GM12878 (cell line): ENCODE measurements at regions not wholly inside any gene's neighbourhood (a gene's known extent, or its start where the extent isn't known, plus 50 kb on each side); places are given as distances from the start of the nearest gene placed in this dataset.
A peak's percentile ranks its signal among the peaks of the same experiment; 100 is the strongest.
"Not testable (repeated sequence)": the region's sequence is repeated elsewhere in the genome, so short reads cannot be mapped to it uniquely, and the experiment has no call there.

ENCODE experiments used
- ATAC-seq: fragments of 200-7000 bp; cut with Tn5 transposase; 3 replicates; pipeline ENCODE4 v1.9.1; 2020; ENCODE audit warnings: mild to moderate bottlenecking, moderate library complexity
- BruUV-seq: library from RNA; stranded (reverse); fragments of 400-500 nt; replicated peaks from 2 replicates; lab custom pipeline; 2021; lab: Mats Ljungman, UMichigan
- CTCF ChIA-PET: fragments of 300-600 bp; sonication (Branson Sonifier 250); formaldehyde crosslinking; extraction: SDS; loops from one replicate; lab custom pipeline; 2021; ENCODE audit warnings: inconsistent platforms; lab: Yijun Ruan, JAX
- POLR2A ChIA-PET: fragments of 350-600 bp; formaldehyde crosslinking; extraction: SDS; loops from one replicate; lab custom pipeline; 2021; ENCODE audit warnings: inconsistent platforms; lab: Charles Lee
- RAD21 ChIA-PET: fragments of 300-600 bp; sonication (Branson Sonifier 250); formaldehyde crosslinking; loops from one replicate; lab custom pipeline; 2023; ENCODE audit warnings: antibody characterized with exemption; ENCODE audit not compliant: unreplicated experiment; lab: Charles Lee
- SMC1A ChIA-PET: fragments of 300-600 bp; sonication (Branson Sonifier 250); formaldehyde crosslinking; loops from one replicate; lab custom pipeline; 2023; ENCODE audit not compliant: unreplicated experiment, uncharacterized antibody; lab: Charles Lee
- DNase-seq: peaks from one replicate; pipeline ENCODE4 v3.0.0-alpha.2; 2011; ENCODE audit warnings: low read depth, low spot score
- FAIRE-seq: peaks from 3 replicates; lab custom pipeline; 2011; peaks lifted over from hg19 to GRCh38; lab: Jason Lieb, UNC
- H2AFZ ChIP-seq: 2 replicates; pipeline ENCODE4 v1.6.0; 2011; ENCODE audit warnings: low read depth, low read length, control low read depth; ENCODE audit not compliant: control insufficient read depth
- H3K27ac ChIP-seq: 2 replicates; pipeline ENCODE4 v1.5.1; 2011; ENCODE audit warnings: control low read depth; ENCODE audit not compliant: control insufficient read depth, insufficient read depth
- H3K27me3 ChIP-seq, 2 experiments: replicated peaks in 1 of 2; 2 replicates each; pipeline versions ENCODE4 v1.6.0 to v1.6.1; 2011; ENCODE audit warnings: low read length in 1 of 2; ENCODE audit not compliant: control insufficient read depth in 2 of 2, insufficient read depth in 2 of 2
- H3K36me3 ChIP-seq, 2 experiments: 2 replicates each; pipeline ENCODE4 v1.5.1; 2011; ENCODE audit warnings: low read length in 1 of 2; ENCODE audit not compliant: control insufficient read depth in 2 of 2, insufficient read depth in 2 of 2
- H3K4me1 ChIP-seq: 2 replicates; pipeline ENCODE4 v1.6.1; 2011; ENCODE audit warnings: mild to moderate bottlenecking, low read length, moderate library complexity, mixed read lengths; ENCODE audit not compliant: control insufficient read depth, insufficient read depth
- H3K4me2 ChIP-seq: 2 replicates; pipeline ENCODE4 v1.6.0; 2011; ENCODE audit warnings: control low read depth; ENCODE audit not compliant: control insufficient read depth, insufficient read depth
- H3K4me3 ChIP-seq: fragments of 200-600 bp; sonication (generic); 2 replicates; pipeline ENCODE4 v1.5.1; 2016
- H3K79me2 ChIP-seq: 2 replicates; pipeline ENCODE4 v1.6.0; 2011; ENCODE audit warnings: low read length; ENCODE audit not compliant: control insufficient read depth, insufficient read depth
- H3K9ac ChIP-seq: 2 replicates; pipeline ENCODE4 v1.8.0; 2011; ENCODE audit warnings: low read length, control low read depth, mixed read lengths; ENCODE audit not compliant: control insufficient read depth, insufficient read depth
- H3K9me3 ChIP-seq: replicated peaks from 3 replicates; pipeline ENCODE4 v1.5.1; 2011; ENCODE audit warnings: mild to moderate bottlenecking, low read length; ENCODE audit not compliant: control insufficient read depth, insufficient read depth
- H4K20me1 ChIP-seq: 2 replicates; pipeline ENCODE4 v1.6.0; 2011; ENCODE audit not compliant: control insufficient read depth, insufficient read depth
- CEBPB ChIP-seq, 2 experiments: fragments of 150-350 bp in 1 of 2; IDR thresholded peaks; 2 replicates each; pipeline ENCODE4 v1.6.1; 2012 to 2014; ENCODE audit warnings: low read depth in 2 of 2, low read length in 2 of 2, borderline replicate concordance in 1 of 2, inconsistent platforms in 1 of 2
- EGR1 ChIP-seq, 2 experiments: IDR thresholded peaks; 1 replicate in 1 of 2; 2 replicates in 1 of 2; pipeline ENCODE4 v1.6.1; 2011 to 2012; ENCODE audit warnings: low read depth in 2 of 2, low read length in 2 of 2, borderline replicate concordance in 1 of 2, mild to moderate bottlenecking in 1 of 2, moderate library complexity in 1 of 2
- FOXK2 ChIP-seq: fragments of 450-650 bp; IDR thresholded peaks from 2 replicates; pipeline ENCODE4 v1.6.1; 2017; ENCODE audit warnings: mild to moderate bottlenecking, moderate library complexity
- IRF4 ChIP-seq: IDR thresholded peaks from 2 replicates; pipeline ENCODE4 v1.6.1; 2011; ENCODE audit warnings: low read depth, low read length
- MYB ChIP-seq: fragments of 150-350 bp; IDR thresholded peaks from 2 replicates; pipeline ENCODE4 v1.6.1; 2014; ENCODE audit warnings: mild to moderate bottlenecking, low read depth, low read length, borderline replicate concordance
- PAX8 ChIP-seq: fragments of 450-650 bp; IDR thresholded peaks from 2 replicates; pipeline ENCODE4 v1.6.1; 2017; ENCODE audit warnings: mild to moderate bottlenecking, moderate library complexity
- TARDBP ChIP-seq: IDR thresholded peaks from 2 replicates; pipeline ENCODE4 v1.6.1; 2016; ENCODE audit warnings: borderline replicate concordance
- WGBS: methylation state at CpG from one replicate; pipeline ENCODE4 v1.1.6; 2016; ENCODE audit warnings: low lambda C conversion rate; ENCODE audit not compliant: insufficient replicate concordance, insufficient coverage; ENCODE audit errors: missing lambda C conversion rate; 5-methylcytosine and 5-hydroxymethylcytosine counted together
- in situ Hi-C: fragments of 300-500 bp; cut with MboI; formaldehyde crosslinking; loops from 9 replicates; pipeline ENCODE4 v1.14.3; 2018; ENCODE audit warnings: mixed read lengths
- intact Hi-C: fragments of 100-400 bp; cut with micrococcal nuclease; formaldehyde crosslinking; loops from one replicate; pipeline ENCODE4 v1.14.2; 2022; ENCODE audit not compliant: unreplicated experiment
- TF ChIP-seq, protein P1 (sequence below): fragments of 450-650 bp; formaldehyde crosslinking; IDR thresholded peaks from 2 replicates; pipeline ENCODE4 v1.4.0; 2022; ENCODE audit warnings: mild to moderate bottlenecking, moderate library complexity
- TF ChIP-seq, protein P2 (sequence below): fragments of 450-650 bp; IDR thresholded peaks from 2 replicates; pipeline ENCODE4 v1.6.1; 2014; ENCODE audit warnings: mild to moderate bottlenecking

DNA sequence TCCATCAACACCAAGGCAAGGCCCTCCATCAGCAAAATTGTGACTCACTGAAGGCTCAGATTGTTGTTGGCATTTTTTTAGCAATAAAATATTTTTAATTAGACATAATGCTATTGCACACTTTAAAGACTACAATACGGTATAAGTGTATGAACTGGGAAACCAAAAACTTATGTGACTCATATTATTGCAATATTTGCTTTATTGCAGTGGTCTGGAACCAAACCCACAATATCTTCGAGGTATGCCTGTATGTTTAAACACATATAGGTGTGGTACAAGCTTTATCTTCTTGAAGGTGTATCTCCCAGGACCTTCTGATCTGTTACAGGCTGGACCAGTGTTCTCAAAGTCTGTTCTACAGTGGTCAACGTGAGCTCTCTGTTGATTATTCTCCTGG lies 142.3 kb upstream of the FNDC3A start (continued):
- TF ChIP-seq FOXK2: no peak
- TF ChIP-seq EGR1 (IDR thresholded peaks at IDR 0.05; ENCODE audit: borderline replicate concordance in 1 of 2, low read depth in 2 of 2, low read length in 2 of 2): no peak
- no peak for TF ChIP-seq PAX8
- TF ChIP-seq TARDBP: no peak
- TF ChIP-seq, all 136 proteins: peak for 0

DNA sequence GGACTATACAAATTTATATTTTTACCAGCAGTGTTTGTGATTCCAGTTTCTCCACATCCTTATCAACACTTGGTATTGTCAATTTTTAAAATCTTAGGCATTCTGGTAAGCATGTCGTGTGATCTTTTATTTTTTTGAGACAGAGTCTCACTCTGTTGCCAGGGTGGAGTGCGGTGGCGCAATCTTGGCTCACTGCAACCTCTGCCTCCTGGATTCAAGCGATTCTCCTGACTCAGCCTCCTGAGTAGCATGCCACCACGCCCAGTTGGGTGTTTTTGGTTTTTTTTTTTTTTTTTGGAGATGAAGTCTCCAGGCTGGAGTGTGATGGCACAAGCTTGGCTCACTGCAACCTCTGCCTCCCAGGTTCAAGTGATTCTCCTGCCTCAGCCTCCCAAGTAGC lies 140.4 kb upstream of the FNDC3A start:
- in situ Hi-C loops, BruUV-seq, H3K79me2 ChIP-seq, H3K4me1 ChIP-seq, POLR2A ChIA-PET, CTCF ChIA-PET, FAIRE-seq, H3K27ac ChIP-seq, H3K4me2 ChIP-seq, H2AFZ ChIP-seq, SMC1A ChIA-PET, H3K9me3 ChIP-seq, RAD21 ChIA-PET, intact Hi-C loops, H3K36me3 ChIP-seq, H3K4me3 ChIP-seq, DNase-seq, H3K27me3 ChIP-seq, H3K9ac ChIP-seq, H4K20me1 ChIP-seq, ATAC-seq: not testable (repeated sequence)
- 41% methylated on average over 5 of the region's 5 CpGs for WGBS

DNA sequence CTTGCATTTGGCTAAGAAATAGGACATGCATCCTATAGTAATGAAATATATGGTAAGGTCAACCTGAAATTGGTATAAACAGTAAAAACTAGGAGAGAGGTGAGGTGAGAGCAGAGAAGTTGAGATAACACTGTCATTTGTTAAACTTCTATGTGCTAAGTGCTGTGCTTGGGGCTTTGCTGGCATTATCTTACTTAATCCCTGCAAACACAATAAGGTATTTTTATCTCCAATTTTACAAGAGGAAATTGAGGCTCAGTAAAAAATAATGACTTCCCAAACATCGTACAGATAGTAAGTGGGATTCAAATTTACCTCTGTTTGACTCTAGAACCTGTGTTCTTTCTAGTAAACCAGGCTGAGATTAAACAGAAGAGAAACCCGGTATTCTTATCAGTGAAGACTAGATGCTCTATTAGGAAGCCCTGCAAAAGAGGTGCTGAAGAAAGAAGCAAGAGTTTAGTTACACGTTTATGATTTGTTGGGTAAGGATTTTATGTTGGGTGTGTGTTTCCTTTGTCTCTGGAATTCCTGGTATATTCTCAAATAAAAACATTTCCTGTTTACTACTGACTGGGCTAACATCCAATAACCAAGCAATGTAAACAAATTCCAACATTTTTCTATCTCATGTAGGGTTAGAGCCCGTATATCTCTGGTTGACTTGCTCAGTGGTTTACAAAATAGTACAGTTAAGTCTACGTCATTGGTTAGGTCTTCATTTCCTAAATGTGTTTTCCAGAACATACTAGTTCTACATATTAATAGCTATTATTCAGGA lies 137.3 kb upstream of the FNDC3A start:
- WGBS: 23% methylated on average over 5 of the region's 5 CpGs
- H3K79me2 ChIP-seq: no peaks in the 10 kb centered on the region
- ATAC-seq (no peak), DNase-seq (no peak), FAIRE-seq (peak; percentile 23)
- SMC1A ChIA-PET: no interaction called here
- intact Hi-C loops: no loop called here
- H4K20me1 ChIP-seq: no peaks in the 10 kb centered on the region
- POLR2A ChIA-PET: no interaction called here
- H3K27ac ChIP-seq: no peak overlapping the region
- H3K4me1 ChIP-seq: no peaks in the 10 kb centered on the region
- H2AFZ ChIP-seq: no peak overlapping the region
- H3K9ac ChIP-seq: no peak overlapping the region
- H3K4me2 ChIP-seq: no peak overlapping the region
- in situ Hi-C loops: no loop called here
- peaks cover 0 to 3% of the 10 kb centered on the region in 2 experiments; a peak in 1 of 4 replicates for H3K27me3 ChIP-seq
- no peaks in the 10 kb centered on the region; the same call in 2 of the 3 replicates for H3K9me3 ChIP-seq
- TF ChIP-seq CEBPB (IDR thresholded peaks at IDR 0.05; ENCODE audit: borderline replicate concordance in 1 of 2, low read depth in 2 of 2, low read length in 2 of 2) (no peak), MYB (no peak), IRF4 (no peak), EGR1 (IDR thresholded peaks at IDR 0.05; ENCODE audit: borderline replicate concordance in 1 of 2, low read depth in 2 of 2, low read length in 2 of 2) (no peak)
- TF ChIP-seq, protein P1, sequence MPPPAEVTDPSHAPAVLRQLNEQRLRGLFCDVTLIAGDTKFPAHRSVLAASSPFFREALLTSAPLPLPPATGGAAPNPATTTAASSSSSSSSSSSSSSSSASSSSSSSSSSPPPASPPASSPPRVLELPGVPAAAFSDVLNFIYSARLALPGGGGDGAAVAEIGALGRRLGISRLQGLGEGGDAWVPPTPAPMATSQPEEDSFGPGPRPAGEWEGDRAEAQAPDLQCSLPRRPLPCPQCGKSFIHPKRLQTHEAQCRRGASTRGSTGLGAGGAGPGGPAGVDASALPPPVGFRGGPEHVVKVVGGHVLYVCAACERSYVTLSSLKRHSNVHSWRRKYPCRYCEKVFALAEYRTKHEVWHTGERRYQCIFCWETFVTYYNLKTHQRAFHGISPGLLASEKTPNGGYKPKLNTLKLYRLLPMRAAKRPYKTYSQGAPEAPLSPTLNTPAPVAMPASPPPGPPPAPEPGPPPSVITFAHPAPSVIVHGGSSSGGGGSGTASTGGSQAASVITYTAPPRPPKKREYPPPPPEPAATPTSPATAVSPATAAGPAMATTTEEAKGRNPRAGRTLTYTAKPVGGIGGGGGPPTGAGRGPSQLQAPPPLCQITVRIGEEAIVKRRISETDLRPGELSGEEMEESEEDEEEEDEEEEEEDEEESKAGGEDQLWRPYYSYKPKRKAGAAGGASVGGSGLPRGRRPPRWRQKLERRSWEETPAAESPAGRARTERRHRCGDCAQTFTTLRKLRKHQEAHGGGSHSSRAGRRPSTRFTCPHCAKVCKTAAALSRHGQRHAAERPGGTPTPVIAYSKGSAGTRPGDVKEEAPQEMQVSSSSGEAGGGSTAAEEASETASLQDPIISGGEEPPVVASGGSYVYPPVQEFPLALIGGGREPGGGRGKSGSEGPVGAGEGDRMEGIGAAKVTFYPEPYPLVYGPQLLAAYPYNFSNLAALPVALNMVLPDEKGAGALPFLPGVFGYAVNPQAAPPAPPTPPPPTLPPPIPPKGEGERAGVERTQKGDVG (CRISPR knock-in tag): no peak
- TF ChIP-seq, protein P2, sequence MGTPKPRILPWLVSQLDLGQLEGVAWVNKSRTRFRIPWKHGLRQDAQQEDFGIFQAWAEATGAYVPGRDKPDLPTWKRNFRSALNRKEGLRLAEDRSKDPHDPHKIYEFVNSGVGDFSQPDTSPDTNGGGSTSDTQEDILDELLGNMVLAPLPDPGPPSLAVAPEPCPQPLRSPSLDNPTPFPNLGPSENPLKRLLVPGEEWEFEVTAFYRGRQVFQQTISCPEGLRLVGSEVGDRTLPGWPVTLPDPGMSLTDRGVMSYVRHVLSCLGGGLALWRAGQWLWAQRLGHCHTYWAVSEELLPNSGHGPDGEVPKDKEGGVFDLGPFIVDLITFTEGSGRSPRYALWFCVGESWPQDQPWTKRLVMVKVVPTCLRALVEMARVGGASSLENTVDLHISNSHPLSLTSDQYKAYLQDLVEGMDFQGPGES: no peak
- BruUV-seq: no TSS peak
- no peak overlapping the region for H3K4me3 ChIP-seq
- no peaks in the 10 kb centered on the region for H3K36me3 ChIP-seq
- CTCF ChIA-PET: no interaction called here
- RAD21 ChIA-PET: no interaction called here
